ENCODE measurements at regions not wholly inside any gene's neighbourhood (a gene's known extent, or its start where the extent isn't known, plus 50 kb on each side); places are given as distances from the start of the nearest gene placed in this dataset.
A peak's percentile ranks its signal among the peaks of the same experiment; 100 is the strongest.

DNA sequence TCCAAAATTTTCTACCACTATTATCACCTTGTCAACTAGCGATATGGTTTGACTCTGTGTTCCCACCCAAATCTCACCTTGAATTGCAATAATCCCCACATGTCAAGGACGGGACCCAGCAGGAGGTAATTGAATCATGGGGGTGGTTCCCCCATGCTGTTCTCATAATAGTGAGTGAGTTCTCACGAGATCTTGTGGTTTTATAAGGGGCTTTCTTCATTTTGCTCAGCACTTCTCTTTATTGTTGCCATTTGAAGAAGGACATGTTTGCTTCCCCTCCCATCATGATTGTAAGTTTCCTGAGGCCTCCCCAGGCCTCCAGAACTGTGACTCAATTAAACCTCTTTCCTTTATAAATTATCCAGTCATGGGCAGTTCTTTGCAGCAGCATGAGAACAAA is 73.5 kb upstream of the ZC3H12C start:
- Histone ChIP-seq H2BK12ac (ENCODE audit: low read length in 2 of 2) (no peak overlapping the region), H3K14ac (ENCODE audit: low read length in 2 of 2) (no peak overlapping the region), H3K23ac (ENCODE audit: low read length in 2 of 2) (no peak overlapping the region), H3K4me3 (ENCODE audit: insufficient read depth in 1 of 2, low read depth in 1 of 2, low read length in 2 of 2) (no peak overlapping the region), H2BK120ac (ENCODE audit: low read depth, low read length) (no peak overlapping the region), H3K36me3 (ENCODE audit: control insufficient read depth in 1 of 2, insufficient read depth in 2 of 2, low read depth in 1 of 2, low read length in 2 of 2) (no peaks in the 10 kb centered on the region), H3K4me1 (ENCODE audit: control insufficient read depth, insufficient read depth, low read depth, low read length) (no peaks in the 10 kb centered on the region), H3K4me2 (ENCODE audit: low read length, poor library complexity, severe bottlenecking) (no peak overlapping the region), H2BK5ac (ENCODE audit: low read depth, low read length, poor library complexity, severe bottlenecking) (no peak overlapping the region), H3K4ac (ENCODE audit: low read depth in 1 of 2, low read length in 2 of 2) (no peak overlapping the region), H3K9me3 (ENCODE audit: control insufficient read depth, low read length) (no peaks in the 10 kb centered on the region), H3K79me1 (replicated peaks; ENCODE audit: low read length, poor library complexity, severe bottlenecking) (no peaks in the 10 kb centered on the region), H2AFZ (ENCODE audit: low read depth, low read length) (no peak overlapping the region), H3K27me3 (ENCODE audit: control insufficient read depth in 1 of 2, insufficient read depth in 1 of 2, low read length in 2 of 2) (no peaks in the 10 kb centered on the region), H2BK15ac (ENCODE audit: low read depth, poor library complexity, severe bottlenecking) (no peak overlapping the region), H2AK5ac (ENCODE audit: low read length, severe bottlenecking) (no peak overlapping the region), H3K9ac (ENCODE audit: low read length) (no peak overlapping the region), H3K18ac (ENCODE audit: low read depth in 1 of 2, low read length in 2 of 2) (no peak overlapping the region), H3K27ac (ENCODE audit: low read length, poor library complexity, severe bottlenecking) (no peak overlapping the region), H4K8ac (ENCODE audit: low read length) (no peak overlapping the region), H4K91ac (ENCODE audit: low read length) (no peak overlapping the region)
- WGBS = 83% methylated on average over 3 of the region's 3 CpGs
- DNase-seq = no peak

DNA sequence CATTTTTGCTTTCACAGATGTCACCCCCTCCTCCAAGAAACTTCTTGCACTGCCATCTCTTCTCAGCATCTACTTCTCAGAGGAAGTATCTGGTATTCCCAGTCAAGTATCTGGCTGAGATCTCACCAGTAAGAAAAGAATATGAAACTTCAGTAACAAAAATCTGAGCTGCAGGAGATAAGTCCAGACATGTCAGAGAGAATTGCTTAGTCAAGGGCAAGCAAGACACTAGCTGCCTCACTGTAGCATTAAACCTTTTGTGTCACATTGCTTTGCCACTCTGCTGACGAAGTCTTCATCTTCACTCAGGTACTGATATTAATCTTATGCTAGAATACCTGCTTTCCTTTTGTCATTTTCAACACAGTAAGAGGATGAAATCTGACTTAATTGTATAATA is 70.6 kb upstream of the ZC3H12C start:
- Histone ChIP-seq H3K4me1 (ENCODE audit: control insufficient read depth, insufficient read depth, low read depth, low read length) (no peaks in the 10 kb centered on the region), H3K14ac (ENCODE audit: low read length in 2 of 2) (no peak overlapping the region), H3K36me3 (ENCODE audit: control insufficient read depth in 1 of 2, insufficient read depth in 2 of 2, low read depth in 1 of 2, low read length in 2 of 2) (no peaks in the 10 kb centered on the region), H3K27ac (ENCODE audit: low read length, poor library complexity, severe bottlenecking) (no peak overlapping the region), H3K23ac (ENCODE audit: low read length in 2 of 2) (no peak overlapping the region), H3K9ac (ENCODE audit: low read length) (peak overlapping the region; percentile 20), H3K4me3 (ENCODE audit: insufficient read depth in 1 of 2, low read depth in 1 of 2, low read length in 2 of 2) (no peak overlapping the region), H2AK5ac (ENCODE audit: low read length, severe bottlenecking) (no peak overlapping the region), H3K4ac (ENCODE audit: low read depth in 1 of 2, low read length in 2 of 2) (no peak overlapping the region), H2BK5ac (ENCODE audit: low read depth, low read length, poor library complexity, severe bottlenecking) (no peak overlapping the region), H4K91ac (ENCODE audit: low read length) (peak overlapping the region; percentile 25), H3K79me1 (replicated peaks; ENCODE audit: low read length, poor library complexity, severe bottlenecking) (no peaks in the 10 kb centered on the region), H2AFZ (ENCODE audit: low read depth, low read length) (peak overlapping the region; percentile 5), H3K27me3 (ENCODE audit: control insufficient read depth in 1 of 2, insufficient read depth in 1 of 2, low read length in 2 of 2) (no peaks in the 10 kb centered on the region), H3K9me3 (ENCODE audit: control insufficient read depth, low read length) (peaks cover 3% of the 10 kb centered on the region), H2BK12ac (ENCODE audit: low read length in 2 of 2) (no peak overlapping the region), H3K4me2 (ENCODE audit: low read length, poor library complexity, severe bottlenecking) (no peak overlapping the region), H2BK15ac (ENCODE audit: low read depth, poor library complexity, severe bottlenecking) (no peak overlapping the region), H2BK120ac (ENCODE audit: low read depth, low read length) (no peak overlapping the region), H3K18ac (ENCODE audit: low read depth in 1 of 2, low read length in 2 of 2) (peak overlapping the region in 1 of 2 experiments; percentile 40), H4K8ac (ENCODE audit: low read length) (peak overlapping the region; percentile 96)
- DNase-seq = no peak
- WGBS = no CpG with 5 or more reads among the region's 1 CpG

DNA sequence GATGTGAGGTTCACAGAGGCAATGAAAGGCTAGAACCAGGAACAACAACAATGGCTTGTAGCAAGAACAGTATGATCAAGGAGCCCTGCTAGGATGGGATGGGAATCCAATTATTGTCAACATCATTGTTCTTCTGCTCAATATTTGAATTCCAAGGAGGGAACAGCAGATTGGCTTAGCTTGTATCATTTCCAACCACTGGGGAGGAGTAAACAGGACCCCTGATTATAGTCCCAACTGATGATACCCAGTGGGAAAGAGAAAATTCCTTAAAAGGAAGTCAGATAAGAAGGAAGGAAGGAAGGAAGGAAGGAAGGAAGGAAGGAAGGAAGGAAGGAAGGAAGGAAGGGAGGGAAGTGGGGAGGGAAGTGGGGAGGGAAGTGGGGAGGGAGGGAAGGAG is 69.5 kb upstream of the ZC3H12C start:
- Histone ChIP-seq H3K27me3 (ENCODE audit: control insufficient read depth in 1 of 2, insufficient read depth in 1 of 2, low read length in 2 of 2) (no peaks in the 10 kb centered on the region), H3K4me1 (ENCODE audit: control insufficient read depth, insufficient read depth, low read depth, low read length) (no peaks in the 10 kb centered on the region), H4K8ac (ENCODE audit: low read length) (no peak overlapping the region), H3K9me3 (ENCODE audit: control insufficient read depth, low read length) (peaks cover 14% of the 10 kb centered on the region), H4K91ac (ENCODE audit: low read length) (no peak overlapping the region), H3K4ac (ENCODE audit: low read depth in 1 of 2, low read length in 2 of 2) (no peak overlapping the region), H2BK15ac (ENCODE audit: low read depth, poor library complexity, severe bottlenecking) (no peak overlapping the region), H3K36me3 (ENCODE audit: control insufficient read depth in 1 of 2, insufficient read depth in 2 of 2, low read depth in 1 of 2, low read length in 2 of 2) (no peaks in the 10 kb centered on the region), H2AK5ac (ENCODE audit: low read length, severe bottlenecking) (no peak overlapping the region), H2BK120ac (ENCODE audit: low read depth, low read length) (no peak overlapping the region), H2BK12ac (ENCODE audit: low read length in 2 of 2) (no peak overlapping the region), H3K79me1 (replicated peaks; ENCODE audit: low read length, poor library complexity, severe bottlenecking) (no peaks in the 10 kb centered on the region), H3K9ac (ENCODE audit: low read length) (no peak overlapping the region), H3K14ac (ENCODE audit: low read length in 2 of 2) (no peak overlapping the region), H3K4me3 (ENCODE audit: insufficient read depth in 1 of 2, low read depth in 1 of 2, low read length in 2 of 2) (no peak overlapping the region), H3K27ac (ENCODE audit: low read length, poor library complexity, severe bottlenecking) (no peak overlapping the region), H3K18ac (ENCODE audit: low read depth in 1 of 2, low read length in 2 of 2) (no peak overlapping the region), H3K23ac (ENCODE audit: low read length in 2 of 2) (no peak overlapping the region), H3K4me2 (ENCODE audit: low read length, poor library complexity, severe bottlenecking) (no peak overlapping the region), H2AFZ (ENCODE audit: low read depth, low read length) (no peak overlapping the region), H2BK5ac (ENCODE audit: low read depth, low read length, poor library complexity, severe bottlenecking) (no peak overlapping the region)
- no peak for DNase-seq

DNA sequence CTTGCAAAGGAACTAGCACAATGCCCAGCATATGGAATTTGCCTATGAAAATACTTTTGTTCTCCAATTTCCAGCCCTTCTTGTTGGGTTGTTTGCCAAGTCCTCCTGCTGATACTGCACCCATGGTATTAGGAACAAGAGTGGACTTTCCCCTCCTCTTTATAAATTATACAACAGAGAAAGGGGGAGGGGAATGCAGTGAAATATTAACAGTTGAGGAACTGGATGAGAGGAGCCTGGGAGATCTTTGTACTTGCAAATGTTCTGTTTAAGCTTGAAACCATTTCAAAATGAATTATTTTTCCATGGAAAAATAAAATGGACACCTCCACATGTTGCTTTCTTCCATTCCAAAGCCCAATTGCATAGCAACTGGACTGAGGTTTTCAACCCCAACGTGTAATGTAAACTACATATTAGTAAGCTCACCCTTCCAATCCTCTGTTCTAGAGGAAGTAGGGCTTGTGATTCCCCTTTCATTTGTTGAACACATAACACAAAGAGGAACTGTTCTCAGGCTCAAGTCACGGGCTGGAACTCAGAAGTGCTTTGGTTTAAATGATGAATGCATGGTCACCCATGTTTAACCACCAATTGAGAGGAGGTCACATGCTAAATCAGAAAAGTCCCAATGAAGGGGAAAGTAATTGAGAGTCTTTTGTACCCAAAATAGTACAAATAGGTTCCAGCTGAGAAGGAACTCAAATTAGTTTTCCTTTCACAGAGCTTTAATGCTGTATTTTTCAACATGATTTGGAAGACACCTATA is 66.2 kb upstream of the ZC3H12C start:
- Histone ChIP-seq H2BK15ac (ENCODE audit: low read depth, poor library complexity, severe bottlenecking) (no peak overlapping the region), H3K4me2 (ENCODE audit: low read length, poor library complexity, severe bottlenecking) (no peak overlapping the region), H2BK5ac (ENCODE audit: low read depth, low read length, poor library complexity, severe bottlenecking) (no peak overlapping the region), H2BK12ac (ENCODE audit: low read length in 2 of 2) (no peak overlapping the region), H3K9me3 (ENCODE audit: control insufficient read depth, low read length) (peaks cover 14% of the 10 kb centered on the region), H3K4me3 (ENCODE audit: insufficient read depth in 1 of 2, low read depth in 1 of 2, low read length in 2 of 2) (no peak overlapping the region), H3K4ac (ENCODE audit: low read depth in 1 of 2, low read length in 2 of 2) (no peak overlapping the region), H3K79me1 (replicated peaks; ENCODE audit: low read length, poor library complexity, severe bottlenecking) (no peaks in the 10 kb centered on the region), H3K4me1 (ENCODE audit: control insufficient read depth, insufficient read depth, low read depth, low read length) (no peaks in the 10 kb centered on the region), H3K36me3 (ENCODE audit: control insufficient read depth in 1 of 2, insufficient read depth in 2 of 2, low read depth in 1 of 2, low read length in 2 of 2) (no peaks in the 10 kb centered on the region), H3K9ac (ENCODE audit: low read length) (no peak overlapping the region), H3K18ac (ENCODE audit: low read depth in 1 of 2, low read length in 2 of 2) (no peak overlapping the region), H3K14ac (ENCODE audit: low read length in 2 of 2) (no peak overlapping the region), H4K91ac (ENCODE audit: low read length) (no peak overlapping the region), H3K27ac (ENCODE audit: low read length, poor library complexity, severe bottlenecking) (no peak overlapping the region), H3K27me3 (ENCODE audit: control insufficient read depth in 1 of 2, insufficient read depth in 1 of 2, low read length in 2 of 2) (no peaks in the 10 kb centered on the region), H2AK5ac (ENCODE audit: low read length, severe bottlenecking) (no peak overlapping the region), H4K8ac (ENCODE audit: low read length) (no peak overlapping the region), H2BK120ac (ENCODE audit: low read depth, low read length) (no peak overlapping the region), H2AFZ (ENCODE audit: low read depth, low read length) (no peak overlapping the region), H3K23ac (ENCODE audit: low read length in 2 of 2) (no peak overlapping the region)
- no peak for DNase-seq
- WGBS = 79% methylated on average over 2 of the region's 2 CpGs

Measured in mesenchymal stem cell (in vitro differentiated cells and primary cell).